ENCODE measurements at regions not wholly inside any gene's neighbourhood (a gene's known extent, or its start where the extent isn't known, plus 50 kb on each side); places are given as distances from the start of the nearest gene placed in this dataset.
"Not testable (repeated sequence)": the region's sequence is repeated elsewhere in the genome, so short reads cannot be mapped to it uniquely, and the experiment has no call there.

DNA sequence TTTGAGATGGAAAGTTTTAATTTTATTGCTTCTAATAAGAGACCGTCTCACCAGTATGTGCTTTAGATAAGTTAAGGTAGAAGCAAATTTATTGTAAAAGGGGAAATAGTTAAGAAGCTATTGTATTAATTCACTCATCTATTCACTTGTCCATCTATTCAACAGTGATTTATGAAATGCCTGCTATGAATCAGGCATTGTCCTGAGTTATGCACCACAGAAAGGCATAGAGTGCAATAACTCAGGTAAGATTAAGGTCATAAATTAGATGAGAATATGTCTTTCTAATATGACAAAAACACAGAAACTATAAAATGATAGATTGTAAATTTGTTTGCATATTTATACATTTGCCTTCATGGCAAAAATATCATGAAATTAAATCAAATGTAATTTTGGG, 379.3 kb upstream of the PCDH15 start:
- H3K4me3 ChIP-seq (ENCODE audit: low read depth, low read length), result no peak overlapping the region
- no peak for DNase-seq (ENCODE audit: low read depth)
- no peak for TF ChIP-seq CTCF (conservative IDR thresholded peaks at IDR 0.05; ENCODE audit: low read depth, low read length)

GRCh38 chr10:55174419-55174818, 373.4 kb upstream of the PCDH15 start:
- peak; percentile 1 for DNase-seq (ENCODE audit: low read depth)
- H3K4me3 ChIP-seq (ENCODE audit: low read depth, low read length), result no peak overlapping the region
- peak; percentile 31 for TF ChIP-seq CTCF (conservative IDR thresholded peaks at IDR 0.05; ENCODE audit: low read depth, low read length)

DNA sequence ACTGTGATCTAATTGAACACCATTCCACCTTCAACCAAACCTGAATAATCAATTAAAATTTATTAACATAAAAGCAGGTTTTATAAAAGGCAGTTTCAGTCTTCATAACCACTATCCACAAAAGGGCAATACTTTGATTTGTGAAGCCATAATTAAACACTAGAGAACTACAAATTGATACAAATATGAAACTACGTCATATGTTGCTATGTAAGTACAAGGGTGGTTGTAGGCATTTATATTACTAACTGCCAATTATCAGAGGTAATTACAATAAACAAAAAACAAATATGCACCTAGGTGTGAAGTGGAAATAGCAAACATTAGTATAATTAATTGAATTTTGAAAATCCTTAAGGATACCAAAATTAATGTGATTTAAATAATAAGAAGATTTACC, 368.5 kb upstream of the PCDH15 start:
- no peak for DNase-seq (ENCODE audit: low read depth)
- TF ChIP-seq CTCF (conservative IDR thresholded peaks at IDR 0.05; ENCODE audit: low read depth, low read length), result no peak
- no peak overlapping the region for H3K4me3 ChIP-seq (ENCODE audit: low read depth, low read length)

GRCh38 chr10:55168343-55168742, 367.3 kb upstream of the PCDH15 start:
- no peak for DNase-seq (ENCODE audit: low read depth)
- TF ChIP-seq CTCF (conservative IDR thresholded peaks at IDR 0.05; ENCODE audit: low read depth, low read length), result no peak
- H3K4me3 ChIP-seq (ENCODE audit: low read depth, low read length), result no peak overlapping the region

DNA sequence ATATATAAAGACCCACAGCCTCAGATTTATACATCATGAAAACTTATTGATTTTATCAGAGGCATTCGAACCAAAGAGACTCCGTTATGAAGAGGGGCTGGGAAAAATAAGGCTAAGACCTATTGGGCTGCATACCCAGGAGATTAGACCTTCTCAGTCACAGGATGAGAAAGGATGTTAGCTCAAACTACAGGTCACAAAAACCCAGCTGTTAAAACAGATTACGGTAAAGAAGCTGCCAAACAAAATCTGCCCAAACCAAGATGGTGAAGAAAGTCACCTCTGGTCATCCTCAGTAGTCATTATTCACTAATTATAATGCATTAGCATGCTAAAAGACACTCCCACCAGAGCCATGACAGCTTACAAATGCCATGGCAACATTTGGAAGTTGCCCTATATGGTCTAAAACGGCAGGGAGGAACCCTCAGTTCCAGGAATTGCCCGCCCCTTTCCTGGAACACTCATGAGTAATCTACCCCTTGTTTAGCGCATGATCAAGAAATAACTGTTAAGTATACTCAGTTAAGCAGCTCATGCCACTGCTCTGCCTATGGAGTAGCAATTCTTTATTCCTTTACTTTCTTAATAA, 362.5 kb upstream of the PCDH15 start:
- no peak overlapping the region for H3K4me3 ChIP-seq (ENCODE audit: low read depth, low read length)
- DNase-seq (ENCODE audit: low read depth), result no peak
- no peak for TF ChIP-seq CTCF (conservative IDR thresholded peaks at IDR 0.05; ENCODE audit: low read depth, low read length)

- DNase-seq (ENCODE audit: low read depth); H3K4me3 ChIP-seq (ENCODE audit: low read depth, low read length): not testable (repeated sequence)
Observed at GRCh38 chr10:55162321-55162720, 361.3 kb upstream of the PCDH15 start.

GRCh38 chr10:55160655-55161283, 359.7 kb upstream of the PCDH15 start:
- H3K4me3 ChIP-seq (ENCODE audit: low read depth, low read length), result no peak overlapping the region

More at GRCh38 chr10:55160655-55161283, 359.7 kb upstream of the PCDH15 start:
- TF ChIP-seq CTCF (conservative IDR thresholded peaks at IDR 0.05; ENCODE audit: low read depth, low read length), result no peak
- DNase-seq (ENCODE audit: low read depth), result no peak

Data from choroid plexus epithelial cell (primary cell).